ENCODE measurements at regions not wholly inside any gene's neighbourhood (a gene's known extent, or its start where the extent isn't known, plus 50 kb on each side); places are given as distances from the start of the nearest gene placed in this dataset.

DNA sequence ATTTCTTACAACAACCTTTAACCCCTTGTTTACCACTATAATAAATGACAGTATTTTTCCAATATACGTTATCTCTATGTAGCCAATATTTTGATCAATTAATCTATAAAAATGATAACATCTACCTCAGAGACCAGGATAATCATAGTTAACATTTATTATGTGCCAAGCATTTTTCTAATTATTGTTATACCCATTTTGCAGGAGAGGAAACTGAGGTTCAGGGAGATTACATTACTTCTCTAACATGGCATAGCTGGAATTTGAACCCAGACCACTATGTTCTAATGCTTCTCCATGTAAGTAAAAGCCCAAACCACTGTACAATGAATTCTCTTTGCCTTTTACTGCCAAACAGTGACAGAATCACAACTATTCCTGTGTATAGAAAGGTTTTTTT lies 113.4 kb upstream of the PFN2 start:
- no peaks in the 10 kb centered on the region for H3K9me3 ChIP-seq (ENCODE audit: control insufficient read depth, low read length)
- H3K27ac ChIP-seq (ENCODE audit: low read depth in 1 of 2, low read length in 2 of 2): no peak overlapping the region
- H3K27me3 ChIP-seq (ENCODE audit: control insufficient read depth in 1 of 2, insufficient read depth in 2 of 2, low read length in 1 of 2): no peaks in the 10 kb centered on the region
- H3K4me1 ChIP-seq (ENCODE audit: control insufficient read depth in 1 of 2, insufficient read depth in 2 of 2, low read length in 2 of 2): no peaks in the 10 kb centered on the region
- DNase-seq (no peak), ATAC-seq (ENCODE audit: low FRiP score) (no peak)
- H3K4me3 ChIP-seq (ENCODE audit: low read length in 2 of 2): no peak overlapping the region
- 60 to 63% methylated on average over 1 of the region's 1 CpG for WGBS, 2 donors
- H3K36me3 ChIP-seq (ENCODE audit: control insufficient read depth in 1 of 2, insufficient read depth in 2 of 2, low read length in 1 of 2): no peaks in the 10 kb centered on the region
- intact Hi-C loops (cut with DNase I): no loop called here

DNA sequence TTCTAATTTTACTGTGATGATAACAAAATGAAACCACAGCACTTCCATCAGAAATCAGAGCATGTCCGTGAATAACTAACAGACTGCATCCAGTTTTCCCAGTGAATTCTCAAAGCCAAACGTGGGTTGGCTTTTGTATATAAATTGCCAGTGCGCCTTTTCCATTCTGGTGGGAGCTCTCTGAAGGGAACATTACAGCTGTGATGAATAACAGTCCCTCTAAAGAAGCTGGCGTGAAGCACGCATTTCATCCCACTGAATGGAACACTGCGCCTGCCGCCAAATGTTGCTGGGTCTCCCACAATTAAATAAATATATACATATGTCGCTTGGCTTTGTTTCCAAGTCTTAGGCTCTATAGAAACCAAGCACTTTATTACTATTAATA lies 113.0 kb upstream of the PFN2 start:
- ATAC-seq (ENCODE audit: low FRiP score) (no peak), DNase-seq (no peak)
- Histone ChIP-seq H3K4me3 (ENCODE audit: low read length in 2 of 2) (peak overlapping the region; percentile 27 to 33), H3K36me3 (ENCODE audit: control insufficient read depth in 1 of 2, insufficient read depth in 2 of 2, low read length in 1 of 2) (no peaks in the 10 kb centered on the region), H3K27me3 (ENCODE audit: control insufficient read depth in 1 of 2, insufficient read depth in 2 of 2, low read length in 1 of 2) (no peaks in the 10 kb centered on the region), H3K27ac (ENCODE audit: low read depth in 1 of 2, low read length in 2 of 2) (no peak overlapping the region), H3K4me1 (ENCODE audit: control insufficient read depth in 1 of 2, insufficient read depth in 2 of 2, low read length in 2 of 2) (no peaks in the 10 kb centered on the region), H3K9me3 (ENCODE audit: control insufficient read depth, low read length) (no peaks in the 10 kb centered on the region)
- intact Hi-C loops (cut with DNase I): no loop called here
- 3 to 7% methylated on average over 8 of the region's 8 CpGs for WGBS, 2 donors

DNA sequence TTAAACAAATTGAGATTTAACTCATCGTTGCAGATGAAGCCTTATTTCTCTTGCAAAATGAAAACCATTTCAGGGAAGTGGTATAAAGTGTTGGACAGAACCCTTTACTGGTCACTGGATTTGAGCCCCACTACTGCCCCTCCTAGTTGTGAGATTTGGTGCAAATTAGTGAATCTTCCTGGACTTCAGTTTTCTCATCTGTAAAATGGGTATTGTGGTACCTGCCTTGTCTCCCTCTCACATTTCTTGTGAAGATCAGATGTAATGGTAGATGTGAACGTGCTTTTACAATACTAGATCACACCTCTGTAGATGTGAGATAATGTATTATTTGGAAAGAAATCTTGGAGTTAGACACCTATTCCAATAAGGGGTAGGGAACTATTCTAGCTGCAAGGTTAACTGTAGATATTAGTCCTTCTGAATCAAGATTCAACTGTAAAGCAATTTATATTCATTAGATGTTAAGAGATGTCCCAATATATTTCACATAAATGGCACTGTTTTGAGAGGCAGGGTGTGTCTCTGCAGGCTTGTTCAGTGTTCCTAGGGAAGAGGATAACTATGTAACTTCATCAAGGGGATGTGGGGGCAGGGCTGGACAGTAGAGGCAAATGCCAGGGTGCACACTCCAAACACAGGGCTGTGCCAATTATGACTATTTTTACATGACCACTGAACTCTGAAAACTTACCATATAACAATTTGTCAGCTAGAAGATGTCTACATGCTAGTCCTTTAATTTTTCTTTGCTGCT lies 112.4 kb upstream of the PFN2 start:
- WGBS, 2 donors: 56 to 62% methylated on average over 2 of the region's 2 CpGs
- no peaks in the 10 kb centered on the region for H3K4me1 ChIP-seq (ENCODE audit: control insufficient read depth in 1 of 2, insufficient read depth in 2 of 2, low read length in 2 of 2)

DNA sequence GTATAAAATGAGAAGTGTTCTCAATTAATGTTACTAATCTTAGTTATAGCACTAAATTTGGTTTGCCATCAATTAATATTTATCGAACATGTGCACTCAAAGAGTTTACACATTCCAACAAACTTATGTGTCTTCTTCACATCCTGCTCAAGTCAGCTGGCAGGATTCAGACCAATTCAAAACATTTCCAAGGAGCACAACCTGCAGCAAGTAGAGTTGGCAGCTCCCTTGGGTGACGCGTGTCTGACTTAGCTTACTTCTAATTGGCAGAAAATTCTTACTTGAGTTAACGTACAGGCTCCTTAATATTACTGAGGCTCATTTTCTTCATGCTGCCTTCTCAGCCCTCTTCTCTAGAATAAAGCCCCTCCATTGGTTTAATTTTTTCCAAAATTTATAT lies 110.4 kb upstream of the PFN2 start:
- DNase-seq (no peak), ATAC-seq (ENCODE audit: low FRiP score) (no peak)
- Histone ChIP-seq H3K36me3 (ENCODE audit: control insufficient read depth in 1 of 2, insufficient read depth in 2 of 2, low read length in 1 of 2) (no peaks in the 10 kb centered on the region), H3K27ac (ENCODE audit: low read depth in 1 of 2, low read length in 2 of 2) (no peak overlapping the region), H3K4me1 (ENCODE audit: control insufficient read depth in 1 of 2, insufficient read depth in 2 of 2, low read length in 2 of 2) (peaks cover 0 to 6% of the 10 kb centered on the region in 2 donors), H3K27me3 (ENCODE audit: control insufficient read depth in 1 of 2, insufficient read depth in 2 of 2, low read length in 1 of 2) (no peaks in the 10 kb centered on the region), H3K4me3 (ENCODE audit: low read length in 2 of 2) (no peak overlapping the region), H3K9me3 (ENCODE audit: control insufficient read depth, low read length) (peaks cover 2% of the 10 kb centered on the region)
- intact Hi-C loops (cut with DNase I): no loop called here
- 21 to 35% methylated on average over 4 of the region's 4 CpGs for WGBS, 2 donors

More for the DNA sequence above, 112.4 kb upstream of the PFN2 start:
- Histone ChIP-seq H3K27ac (ENCODE audit: low read depth in 1 of 2, low read length in 2 of 2) (no peak overlapping the region), H3K36me3 (ENCODE audit: control insufficient read depth in 1 of 2, insufficient read depth in 2 of 2, low read length in 1 of 2) (no peaks in the 10 kb centered on the region), H3K4me3 (ENCODE audit: low read length in 2 of 2) (peak overlapping the region; percentile 27 to 33), H3K27me3 (ENCODE audit: control insufficient read depth in 1 of 2, insufficient read depth in 2 of 2, low read length in 1 of 2) (no peaks in the 10 kb centered on the region), H3K9me3 (ENCODE audit: control insufficient read depth, low read length) (no peaks in the 10 kb centered on the region)
- intact Hi-C loops (cut with DNase I): no loop called here
- DNase-seq: no peak
- no peak for ATAC-seq (ENCODE audit: low FRiP score)

DNA sequence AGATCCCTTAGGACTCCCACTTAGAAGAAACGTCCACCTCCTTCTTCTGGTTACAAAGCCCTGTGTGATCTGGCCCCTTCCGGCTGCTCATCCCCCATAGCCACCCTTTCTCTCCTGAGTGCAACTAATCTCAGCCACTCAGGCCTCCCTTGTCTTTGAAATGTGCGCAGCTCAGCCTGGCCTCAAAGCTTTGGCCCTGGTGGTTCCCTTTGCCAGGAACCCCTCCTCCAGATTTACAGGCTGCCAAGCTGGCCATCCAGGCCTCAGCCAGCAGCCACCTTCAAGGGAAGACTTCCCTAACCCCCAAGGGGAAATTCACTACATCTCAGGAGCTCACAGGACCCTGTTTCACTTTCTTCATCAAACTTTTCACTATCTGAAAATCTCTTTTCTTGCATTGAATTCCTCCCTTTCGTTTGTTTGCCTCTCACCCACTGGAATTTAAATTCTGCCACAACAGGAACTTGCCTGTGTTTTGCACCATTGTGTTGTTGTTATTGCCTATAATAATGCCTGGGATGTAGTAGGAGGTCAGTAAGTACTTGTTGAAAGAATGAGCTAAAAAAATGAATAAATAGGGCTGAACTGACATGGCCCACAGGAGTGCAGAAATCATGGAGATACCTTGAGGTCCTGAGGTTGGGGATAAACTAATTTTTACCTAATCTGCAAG lies 109.5 kb upstream of the PFN2 start:
- 24 to 33% methylated on average over 4 of the region's 4 CpGs for WGBS, 2 donors
- H3K27me3 ChIP-seq (ENCODE audit: control insufficient read depth in 1 of 2, insufficient read depth in 2 of 2, low read length in 1 of 2): no peaks in the 10 kb centered on the region
- no peak overlapping the region for H3K27ac ChIP-seq (ENCODE audit: low read depth in 1 of 2, low read length in 2 of 2)
- no peak for DNase-seq
- no peaks in the 10 kb centered on the region for H3K36me3 ChIP-seq (ENCODE audit: control insufficient read depth in 1 of 2, insufficient read depth in 2 of 2, low read length in 1 of 2)
- peaks cover 2% of the 10 kb centered on the region for H3K9me3 ChIP-seq (ENCODE audit: control insufficient read depth, low read length)
- H3K4me1 ChIP-seq (ENCODE audit: control insufficient read depth in 1 of 2, insufficient read depth in 2 of 2, low read length in 2 of 2): peaks cover 0 to 6% of the 10 kb centered on the region in 2 donors
- no peak for ATAC-seq (ENCODE audit: low FRiP score)
- H3K4me3 ChIP-seq (ENCODE audit: low read length in 2 of 2): no peak overlapping the region
- intact Hi-C loops (cut with DNase I): no loop called here

DNA sequence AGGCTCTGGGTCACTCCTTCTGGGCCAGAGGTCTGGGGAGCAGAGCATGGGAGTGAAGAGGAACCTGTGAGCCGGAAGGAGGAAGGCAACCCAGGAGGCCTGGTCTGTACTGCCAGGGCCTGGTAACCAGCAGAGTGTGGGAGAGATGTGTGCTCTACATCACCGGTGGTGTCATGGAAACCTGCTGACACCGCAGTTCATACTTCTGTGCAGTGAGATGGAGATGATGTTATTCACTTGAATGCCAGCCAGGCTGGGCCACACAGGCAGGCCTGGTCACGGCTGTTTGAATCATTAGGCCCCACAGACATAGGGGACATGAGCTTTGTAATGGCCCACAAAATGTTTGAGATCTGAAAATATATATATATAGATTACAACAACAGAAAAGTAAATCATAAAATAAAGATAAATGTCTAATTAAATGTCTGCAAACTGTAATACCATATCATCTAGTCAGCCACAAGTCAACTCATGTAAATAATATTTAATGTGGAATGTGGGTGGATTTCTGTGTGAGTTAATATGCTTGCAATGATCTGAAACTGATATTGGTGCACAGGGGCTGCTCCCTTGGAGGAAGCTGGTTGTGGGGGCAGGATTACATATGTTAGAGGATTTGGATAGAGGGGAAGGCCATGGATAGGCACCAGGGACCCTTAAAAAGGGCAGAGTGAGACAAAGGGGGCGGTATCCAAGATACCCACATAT lies 108.5 kb upstream of the PFN2 start:
- 42 to 45% methylated on average over 5 of the region's 5 CpGs for WGBS, 2 donors
- intact Hi-C loops (cut with DNase I): loop anchor here in 1 of 2 donors (5.0 kb wide), 1 partner anchor 107 kb away; the partner anchor contains the start of gene PFN2
- H3K27me3 ChIP-seq (ENCODE audit: control insufficient read depth in 1 of 2, insufficient read depth in 2 of 2, low read length in 1 of 2): no peaks in the 10 kb centered on the region
- ATAC-seq (ENCODE audit: low FRiP score) (no peak), DNase-seq (peak; percentile 70 to 76)
- H3K4me1 ChIP-seq (ENCODE audit: control insufficient read depth in 1 of 2, insufficient read depth in 2 of 2, low read length in 2 of 2): peaks cover 0 to 6% of the 10 kb centered on the region in 2 donors
- H3K4me3 ChIP-seq (ENCODE audit: low read length in 2 of 2): no peak overlapping the region
- H3K36me3 ChIP-seq (ENCODE audit: control insufficient read depth in 1 of 2, insufficient read depth in 2 of 2, low read length in 1 of 2): no peaks in the 10 kb centered on the region
- H3K27ac ChIP-seq (ENCODE audit: low read depth in 1 of 2, low read length in 2 of 2): no peak overlapping the region
- peaks cover 2% of the 10 kb centered on the region for H3K9me3 ChIP-seq (ENCODE audit: control insufficient read depth, low read length)

DNA sequence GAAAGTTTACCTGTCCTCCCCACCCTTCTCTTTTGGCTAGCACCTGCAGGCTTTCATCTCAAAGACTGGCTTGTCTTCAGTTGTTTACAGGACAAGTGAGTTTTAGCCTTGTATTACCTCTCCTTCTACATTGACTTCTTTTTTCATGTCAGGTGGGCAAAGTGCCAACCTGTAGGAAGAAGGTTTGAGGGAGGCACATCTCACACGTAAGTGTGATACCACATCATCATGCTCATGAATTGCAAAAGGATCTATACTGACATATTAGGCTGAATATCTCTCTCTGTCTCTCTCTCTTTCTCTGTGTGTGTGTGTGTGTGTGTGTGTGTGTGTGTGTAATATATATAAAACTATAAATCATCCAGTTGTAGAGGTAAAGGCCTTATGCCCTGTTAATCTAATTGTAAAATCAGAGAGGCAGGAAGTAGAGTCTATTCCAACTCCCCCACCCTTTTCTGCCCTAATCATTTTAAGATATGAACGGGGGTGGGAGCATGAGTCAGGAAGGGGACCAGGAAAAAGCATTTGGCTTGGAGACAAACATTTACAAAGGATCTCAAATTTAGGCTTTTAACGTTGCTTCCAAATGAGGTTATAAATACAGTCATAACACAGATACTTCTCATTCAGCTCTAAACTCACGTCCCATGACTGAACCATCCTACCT lies 107.0 kb upstream of the PFN2 start:
- Histone ChIP-seq H3K36me3 (ENCODE audit: control insufficient read depth in 1 of 2, insufficient read depth in 2 of 2, low read length in 1 of 2) (no peaks in the 10 kb centered on the region), H3K4me1 (ENCODE audit: control insufficient read depth in 1 of 2, insufficient read depth in 2 of 2, low read length in 2 of 2) (peaks cover 0 to 6% of the 10 kb centered on the region in 2 donors), H3K27me3 (ENCODE audit: control insufficient read depth in 1 of 2, insufficient read depth in 2 of 2, low read length in 1 of 2) (no peaks in the 10 kb centered on the region), H3K27ac (ENCODE audit: low read depth in 1 of 2, low read length in 2 of 2) (no peak overlapping the region), H3K4me3 (ENCODE audit: low read length in 2 of 2) (no peak overlapping the region), H3K9me3 (ENCODE audit: control insufficient read depth, low read length) (peaks cover 2% of the 10 kb centered on the region)
- ATAC-seq (ENCODE audit: low FRiP score) (no peak), DNase-seq (no peak)
- intact Hi-C loops (cut with DNase I): loop anchor here in 1 of 2 donors (5.0 kb wide), 1 partner anchor 105 kb away; the partner anchor contains the start of gene PFN2
- 15 to 35% methylated on average over 4 of the region's 4 CpGs for WGBS, 2 donors

DNA sequence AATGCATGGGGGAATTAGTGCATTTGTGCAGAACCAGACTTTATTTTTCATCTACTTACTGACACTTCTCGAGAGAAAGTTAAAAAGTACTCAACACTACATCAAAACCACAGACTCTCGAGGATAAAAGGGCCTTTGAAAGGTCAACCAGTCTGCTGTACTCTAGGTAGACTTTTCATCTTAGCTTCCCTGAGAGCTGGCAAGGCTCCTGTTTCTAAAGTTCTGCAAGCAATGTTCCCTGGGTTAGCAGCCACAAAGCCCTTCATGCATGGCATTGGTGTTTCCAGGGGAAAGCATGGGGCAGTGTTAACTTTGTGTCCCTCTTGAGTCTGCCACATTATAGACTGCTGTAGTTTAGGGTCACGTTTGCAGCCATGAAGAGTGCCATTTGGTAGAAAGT lies 106.4 kb upstream of the PFN2 start:
- Histone ChIP-seq H3K9me3 (ENCODE audit: control insufficient read depth, low read length) (peaks cover 2% of the 10 kb centered on the region), H3K27me3 (ENCODE audit: control insufficient read depth in 1 of 2, insufficient read depth in 2 of 2, low read length in 1 of 2) (no peaks in the 10 kb centered on the region), H3K4me1 (ENCODE audit: control insufficient read depth in 1 of 2, insufficient read depth in 2 of 2, low read length in 2 of 2) (peaks cover 0 to 6% of the 10 kb centered on the region in 2 donors), H3K27ac (ENCODE audit: low read depth in 1 of 2, low read length in 2 of 2) (no peak overlapping the region), H3K36me3 (ENCODE audit: control insufficient read depth in 1 of 2, insufficient read depth in 2 of 2, low read length in 1 of 2) (no peaks in the 10 kb centered on the region), H3K4me3 (ENCODE audit: low read length in 2 of 2) (no peak overlapping the region)
- 91 to 93% methylated on average over 3 of the region's 3 CpGs for WGBS, 2 donors
- no peak for DNase-seq
- intact Hi-C loops (cut with DNase I): loop anchor here in 1 of 2 donors (5.0 kb wide), 1 partner anchor 105 kb away; the partner anchor contains the start of gene PFN2
- ATAC-seq (ENCODE audit: low FRiP score): no peak
